OCI-LY1 (cell line): ENCODE measurements at regions not wholly inside any gene's neighbourhood (a gene's known extent, or its start where the extent isn't known, plus 50 kb on each side); places are given as distances from the start of the nearest gene placed in this dataset.

Experiments
- H2AFZ ChIP-seq: fragments of 200-600 bp; sonication (generic), shearing (Covaris generic); 2 replicates; pipeline ENCODE4 v1.6.0; 2014; ENCODE audit warnings: antibody characterized with exemption, mild to moderate bottlenecking, low read length
- H3F3A ChIP-seq: fragments of 200-600 bp; sonication (generic), shearing (Covaris generic); 2 replicates; pipeline ENCODE4 v1.6.0; 2014; ENCODE audit warnings: mild to moderate bottlenecking, antibody characterized with exemption, low read length, moderate library complexity; ENCODE audit not compliant: insufficient read depth
- H3K27ac ChIP-seq: fragments of 200-600 bp; sonication (generic); 2 replicates; pipeline ENCODE4 v1.5.1; 2014; ENCODE audit warnings: low read length, mixed run types, mild to moderate bottlenecking, low read depth; ENCODE audit not compliant: poor library complexity, severe bottlenecking
- H3K27me3 ChIP-seq: fragments of 200-600 bp; sonication (generic); 2 replicates; pipeline ENCODE4 v1.6.0; 2014; ENCODE audit warnings: antibody characterized with exemption, mild to moderate bottlenecking, low read length, moderate library complexity; ENCODE audit not compliant: insufficient read depth
- H3K36me3 ChIP-seq: fragments of 200-600 bp; sonication (generic); 2 replicates; pipeline ENCODE4 v1.6.1; 2014; ENCODE audit warnings: mild to moderate bottlenecking, antibody characterized with exemption, low read length, moderate library complexity, mixed read lengths; ENCODE audit not compliant: insufficient read depth
- H3K4me1 ChIP-seq: fragments of 200-600 bp; sonication (generic); 2 replicates; pipeline ENCODE4 v1.5.1; 2014; ENCODE audit warnings: mild to moderate bottlenecking, low read length, moderate library complexity; ENCODE audit not compliant: insufficient read depth, severe bottlenecking
- H3K4me2 ChIP-seq: fragments of 200-600 bp; sonication (generic), shearing (Covaris generic); 2 replicates; pipeline ENCODE4 v1.6.1; 2014; ENCODE audit warnings: low read length
- H3K4me3 ChIP-seq: fragments of 200-600 bp; sonication (generic); 2 replicates; pipeline ENCODE4 v1.5.1; 2014; ENCODE audit warnings: low read length, low read depth, mild to moderate bottlenecking, mixed read lengths; ENCODE audit not compliant: poor library complexity, severe bottlenecking
- H3K79me2 ChIP-seq: fragments of 200-600 bp; shearing (Covaris generic); 2 replicates; pipeline ENCODE4 v1.6.1; 2016; ENCODE audit warnings: mixed run types, low read length, mixed read lengths; ENCODE audit not compliant: insufficient read depth
- H3K9ac ChIP-seq: fragments of 200-600 bp; sonication (generic), shearing (Covaris generic); 2 replicates; pipeline ENCODE4 v1.6.1; 2014; ENCODE audit warnings: mild to moderate bottlenecking, low read length, mixed read lengths
- H3K9me2 ChIP-seq: fragments of 200-600 bp; sonication (generic), shearing (Covaris generic); 2 replicates; pipeline ENCODE4 v1.6.1; 2014; ENCODE audit warnings: low read depth, mild to moderate bottlenecking, low read length, mixed read lengths
- H3K9me3 ChIP-seq: fragments of 200-600 bp; shearing (Covaris generic); 2 replicates; pipeline ENCODE4 v1.6.1; 2014; ENCODE audit warnings: low read length, mixed read lengths
- H4K20me1 ChIP-seq: fragments of 200-600 bp; sonication (generic), shearing (Covaris generic); 2 replicates; pipeline ENCODE4 v1.6.0; 2016; ENCODE audit warnings: mild to moderate bottlenecking, low read length; ENCODE audit not compliant: insufficient read depth
- CTCF ChIP-seq: fragments of 200-600 bp; sonication (generic), shearing (Covaris generic); IDR thresholded peaks from 2 replicates; pipeline ENCODE4 v1.5.1; 2017; ENCODE audit warnings: mild to moderate bottlenecking, antibody characterized with exemption, low read length, moderate library complexity, mixed read lengths
- EZH2 ChIP-seq: fragments of 200-600 bp; sonication (generic), shearing (Covaris generic); IDR thresholded peaks from 2 replicates; pipeline ENCODE4 v1.8.0; 2017; ENCODE audit warnings: borderline replicate concordance, mixed run types, mild to moderate bottlenecking, antibody characterized with exemption, low read length, moderate library complexity, mixed read lengths

DNA sequence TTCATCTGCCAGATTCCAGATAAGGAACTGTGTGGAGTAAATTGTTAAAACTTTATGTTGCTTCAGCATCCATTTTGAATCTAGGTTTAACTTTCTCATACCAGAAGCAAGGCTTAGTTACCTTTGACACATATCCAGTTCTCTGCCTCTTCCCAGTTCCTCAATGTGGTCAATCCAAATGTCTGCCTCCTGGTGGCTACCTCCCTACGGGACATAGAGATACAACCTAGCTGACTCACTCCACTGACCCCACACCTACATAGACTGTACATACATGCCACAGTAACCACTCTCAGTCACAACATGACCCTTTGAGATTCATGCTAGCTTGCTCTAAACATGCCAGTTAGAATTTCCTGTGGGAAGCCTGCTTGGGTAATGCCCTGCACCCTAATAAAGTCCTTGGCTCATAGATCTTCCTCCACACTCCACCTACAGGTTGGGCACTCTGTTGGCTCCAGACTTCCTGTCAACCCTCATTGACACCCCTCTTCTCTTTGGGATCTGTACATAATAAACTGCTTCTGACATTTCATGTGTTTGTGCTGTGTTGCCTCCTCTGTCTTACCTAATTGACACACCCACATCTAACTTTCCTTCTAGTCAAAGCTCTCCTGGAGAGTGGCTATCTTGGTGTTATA is 278.1 kb downstream of the HTR7 start:
- H4K20me1 ChIP-seq, result no peaks in the 10 kb centered on the region
- no peak overlapping the region for H3K27ac ChIP-seq
- H3K9ac ChIP-seq, result no peak overlapping the region
- no peaks in the 10 kb centered on the region for H3F3A ChIP-seq
- H2AFZ ChIP-seq, result no peak overlapping the region
- H3K36me3 ChIP-seq, result no peaks in the 10 kb centered on the region
- no peaks in the 10 kb centered on the region for H3K27me3 ChIP-seq
- no peaks in the 10 kb centered on the region for H3K4me1 ChIP-seq
- no peak overlapping the region for H3K4me3 ChIP-seq
- no peak overlapping the region for H3K4me2 ChIP-seq
- no peaks in the 10 kb centered on the region for H3K9me3 ChIP-seq
- TF ChIP-seq EZH2, result no peak
- no peak for TF ChIP-seq CTCF
- H3K79me2 ChIP-seq, result no peaks in the 10 kb centered on the region
- no peaks in the 10 kb centered on the region for H3K9me2 ChIP-seq

- H3K4me3 ChIP-seq, result no peak overlapping the region
- no peaks in the 10 kb centered on the region for H3K4me1 ChIP-seq
- H4K20me1 ChIP-seq, result no peaks in the 10 kb centered on the region
- no peaks in the 10 kb centered on the region for H3K79me2 ChIP-seq
- TF ChIP-seq EZH2 (no peak), CTCF (no peak)
- H3K9ac ChIP-seq, result no peak overlapping the region
- H3K4me2 ChIP-seq, result no peak overlapping the region
- H2AFZ ChIP-seq, result no peak overlapping the region
- no peak overlapping the region for H3K27ac ChIP-seq
- no peaks in the 10 kb centered on the region for H3K9me2 ChIP-seq
- H3K36me3 ChIP-seq, result no peaks in the 10 kb centered on the region
- H3F3A ChIP-seq, result no peaks in the 10 kb centered on the region
- H3K9me3 ChIP-seq, result no peaks in the 10 kb centered on the region
- no peaks in the 10 kb centered on the region for H3K27me3 ChIP-seq
Measured at GRCh38 chr10:90583416-90583815, 274.4 kb downstream of the HTR7 start.

GRCh38 chr10:90587081-90587491 is 270.8 kb downstream of the HTR7 start:
- Histone ChIP-seq H2AFZ (no peak overlapping the region), H3K36me3 (no peaks in the 10 kb centered on the region), H3K4me3 (no peak overlapping the region), H3K79me2 (no peaks in the 10 kb centered on the region), H3K27me3 (no peaks in the 10 kb centered on the region), H3F3A (no peaks in the 10 kb centered on the region), H3K4me2 (no peak overlapping the region), H3K9ac (no peak overlapping the region), H3K27ac (no peak overlapping the region), H3K4me1 (no peaks in the 10 kb centered on the region), H4K20me1 (no peaks in the 10 kb centered on the region), H3K9me3 (no peaks in the 10 kb centered on the region), H3K9me2 (no peaks in the 10 kb centered on the region)
- TF ChIP-seq EZH2 (no peak), CTCF (no peak)
